ENCODE measurements at regions not wholly inside any gene's neighbourhood (a gene's known extent, or its start where the extent isn't known, plus 50 kb on each side); places are given as distances from the start of the nearest gene placed in this dataset.
"Not testable (repeated sequence)": the region's sequence is repeated elsewhere in the genome, so short reads cannot be mapped to it uniquely, and the experiment has no call there.

DNA sequence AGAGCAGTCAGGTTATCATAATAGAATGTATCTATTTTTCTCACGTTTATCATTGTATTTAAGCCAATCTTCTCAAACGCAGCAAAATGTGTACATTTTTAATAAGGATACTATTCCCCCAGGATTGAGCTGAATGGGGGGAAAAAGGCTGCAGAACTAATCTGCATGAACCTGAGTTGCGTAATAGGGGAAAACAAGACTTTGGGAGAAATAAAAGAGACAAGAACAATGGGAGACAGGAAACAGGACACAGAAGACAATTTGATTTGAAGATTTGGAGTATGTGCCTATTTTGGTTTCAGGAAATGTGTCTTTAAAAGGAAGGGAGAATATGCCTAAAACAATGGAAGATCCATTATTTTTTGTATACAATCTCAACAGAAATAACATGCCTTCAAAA lies 844.5 kb downstream of the DIAPH3 start:
- Mint-ChIP-seq H3K27ac (no peak overlapping the region), H3K4me1 (ENCODE audit: low read depth) (no peaks in the 10 kb centered on the region), H3K36me3 (ENCODE audit: low read depth) (no peaks in the 10 kb centered on the region), H3K4me3 (no peak overlapping the region), H3K9me3 (no peaks in the 10 kb centered on the region), H3K27me3 (peaks cover 9% of the 10 kb centered on the region)
- Histone ChIP-seq H3K9me3 (ENCODE audit: control insufficient read depth in 1 of 2, insufficient read depth in 1 of 2, low read length in 2 of 2) (no peaks in the 10 kb centered on the region), H3K27me3 (ENCODE audit: control insufficient read depth in 1 of 2, insufficient read depth in 2 of 2, low read length in 2 of 2) (peaks cover 0 to 4% of the 10 kb centered on the region in 2 experiments), H3K36me3 (ENCODE audit: insufficient read depth, low read length) (no peaks in the 10 kb centered on the region), H3K4me1 (ENCODE audit: insufficient read depth, low read length) (no peaks in the 10 kb centered on the region), H3K4me3 (ENCODE audit: low read length) (no peak overlapping the region), H3K27ac (ENCODE audit: low read depth in 1 of 2, low read length in 2 of 2) (no peak overlapping the region)
- intact Hi-C loops (cut with DNase I, micrococcal nuclease): no loop called here
- ChIA-PET CTCF (no interaction called here), POLR2A (no interaction called here)
- TF ChIP-seq, protein P1, sequence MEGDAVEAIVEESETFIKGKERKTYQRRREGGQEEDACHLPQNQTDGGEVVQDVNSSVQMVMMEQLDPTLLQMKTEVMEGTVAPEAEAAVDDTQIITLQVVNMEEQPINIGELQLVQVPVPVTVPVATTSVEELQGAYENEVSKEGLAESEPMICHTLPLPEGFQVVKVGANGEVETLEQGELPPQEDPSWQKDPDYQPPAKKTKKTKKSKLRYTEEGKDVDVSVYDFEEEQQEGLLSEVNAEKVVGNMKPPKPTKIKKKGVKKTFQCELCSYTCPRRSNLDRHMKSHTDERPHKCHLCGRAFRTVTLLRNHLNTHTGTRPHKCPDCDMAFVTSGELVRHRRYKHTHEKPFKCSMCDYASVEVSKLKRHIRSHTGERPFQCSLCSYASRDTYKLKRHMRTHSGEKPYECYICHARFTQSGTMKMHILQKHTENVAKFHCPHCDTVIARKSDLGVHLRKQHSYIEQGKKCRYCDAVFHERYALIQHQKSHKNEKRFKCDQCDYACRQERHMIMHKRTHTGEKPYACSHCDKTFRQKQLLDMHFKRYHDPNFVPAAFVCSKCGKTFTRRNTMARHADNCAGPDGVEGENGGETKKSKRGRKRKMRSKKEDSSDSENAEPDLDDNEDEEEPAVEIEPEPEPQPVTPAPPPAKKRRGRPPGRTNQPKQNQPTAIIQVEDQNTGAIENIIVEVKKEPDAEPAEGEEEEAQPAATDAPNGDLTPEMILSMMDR (IDR thresholded peaks at IDR 0.05): no peak
- DNase-seq: no peak
- ATAC-seq (ENCODE audit: poor library complexity): no peak

DNA sequence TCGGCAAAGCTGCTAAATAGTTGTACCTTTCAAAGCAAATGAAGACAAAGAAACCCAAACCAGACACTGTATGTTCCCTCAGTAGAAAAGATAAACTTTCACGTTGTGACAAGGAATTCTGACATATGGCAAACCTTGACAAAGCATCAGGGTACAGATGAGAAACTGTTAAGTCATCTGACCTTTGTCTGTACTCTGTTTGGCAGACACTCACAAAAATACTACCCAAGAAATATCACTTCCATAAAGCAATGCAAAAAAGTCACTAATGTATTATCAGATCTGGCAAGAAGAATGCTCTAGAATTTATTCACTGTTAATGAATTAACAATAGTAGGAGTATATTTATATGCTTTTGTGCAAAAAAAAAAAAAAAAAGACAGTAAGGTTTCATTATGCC lies 843.7 kb downstream of the DIAPH3 start:
- H3K36me3 Mint-ChIP-seq (ENCODE audit: low read depth): no peaks in the 10 kb centered on the region
- H3K27ac Mint-ChIP-seq: no peak overlapping the region
- Histone ChIP-seq H3K36me3 (ENCODE audit: insufficient read depth, low read length) (no peaks in the 10 kb centered on the region), H3K4me1 (ENCODE audit: insufficient read depth, low read length) (no peaks in the 10 kb centered on the region), H3K4me3 (ENCODE audit: low read length) (no peak overlapping the region), H3K27me3 (ENCODE audit: control insufficient read depth in 1 of 2, insufficient read depth in 2 of 2, low read length in 2 of 2) (peaks cover 0 to 4% of the 10 kb centered on the region in 2 experiments), H3K9me3 (ENCODE audit: control insufficient read depth in 1 of 2, insufficient read depth in 1 of 2, low read length in 2 of 2) (no peaks in the 10 kb centered on the region), H3K27ac (ENCODE audit: low read depth in 1 of 2, low read length in 2 of 2) (no peak overlapping the region)
- H3K27me3 Mint-ChIP-seq: peaks cover 9% of the 10 kb centered on the region
- H3K9me3 Mint-ChIP-seq: no peaks in the 10 kb centered on the region
- POLR2A ChIA-PET: no interaction called here
- CTCF ChIA-PET: no interaction called here
- H3K4me1 Mint-ChIP-seq (ENCODE audit: low read depth): no peaks in the 10 kb centered on the region
- TF ChIP-seq, protein P1 (IDR thresholded peaks at IDR 0.05): no peak
- intact Hi-C loops (cut with DNase I, micrococcal nuclease): no loop called here
- DNase-seq (no peak), ATAC-seq (ENCODE audit: poor library complexity) (no peak)
- H3K4me3 Mint-ChIP-seq: no peak overlapping the region

DNA sequence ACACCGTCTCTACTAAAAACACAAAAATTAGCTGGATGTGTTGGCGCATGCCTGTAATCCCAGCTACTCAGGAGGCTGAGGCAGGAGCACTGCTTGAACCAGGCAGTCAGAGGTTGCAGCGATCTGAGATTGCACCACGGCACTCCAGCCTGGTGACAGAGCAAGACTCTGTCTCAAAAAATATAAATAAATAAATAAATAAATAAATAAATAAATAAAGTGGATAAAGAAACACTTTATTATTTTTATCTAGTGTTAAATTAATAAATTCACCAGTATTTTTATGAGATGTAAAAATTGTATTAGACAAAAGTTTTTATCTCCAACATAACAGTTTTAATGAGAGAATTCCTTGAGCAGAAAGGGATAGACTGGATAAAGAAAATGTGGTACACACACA lies 839.3 kb downstream of the DIAPH3 start:
- H3K9me3 Mint-ChIP-seq; H3K27ac ChIP-seq (ENCODE audit: low read depth in 1 of 2, low read length in 2 of 2); ATAC-seq (ENCODE audit: poor library complexity); H3K4me1 Mint-ChIP-seq (ENCODE audit: low read depth); H3K4me3 ChIP-seq (ENCODE audit: low read length); H3K36me3 Mint-ChIP-seq (ENCODE audit: low read depth); CTCF ChIA-PET; H3K27ac Mint-ChIP-seq; H3K4me1 ChIP-seq (ENCODE audit: insufficient read depth, low read length); intact Hi-C loops (cut with DNase I, micrococcal nuclease); H3K4me3 Mint-ChIP-seq; H3K27me3 ChIP-seq (ENCODE audit: control insufficient read depth in 1 of 2, insufficient read depth in 2 of 2, low read length in 2 of 2); POLR2A ChIA-PET; H3K36me3 ChIP-seq (ENCODE audit: insufficient read depth, low read length); DNase-seq; H3K9me3 ChIP-seq (ENCODE audit: control insufficient read depth in 1 of 2, insufficient read depth in 1 of 2, low read length in 2 of 2): not testable (repeated sequence)
- peaks cover 12% of the 10 kb centered on the region for H3K27me3 Mint-ChIP-seq

DNA sequence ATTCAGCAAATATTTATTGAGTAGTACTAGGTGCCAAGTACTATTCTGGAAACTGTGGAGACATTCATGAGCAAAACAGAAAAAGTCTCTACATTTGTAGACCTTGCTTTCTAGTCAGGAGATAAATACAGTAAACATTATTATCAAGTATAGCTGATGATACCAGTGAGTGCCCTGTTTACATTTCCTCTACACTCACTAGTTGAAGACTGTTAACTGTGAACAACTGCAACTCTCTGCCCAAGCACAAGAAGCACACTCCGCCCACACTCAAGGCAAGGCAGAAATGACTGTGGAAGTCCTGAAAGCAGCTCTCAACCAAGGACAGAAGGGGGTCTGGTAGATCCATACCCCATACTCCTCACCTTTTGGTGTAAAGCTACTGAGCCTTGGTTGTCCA lies 837.0 kb downstream of the DIAPH3 start:
- H3K27ac Mint-ChIP-seq: no peak overlapping the region
- intact Hi-C loops (cut with DNase I, micrococcal nuclease): no loop called here
- H3K27me3 ChIP-seq (ENCODE audit: control insufficient read depth in 1 of 2, insufficient read depth in 2 of 2, low read length in 2 of 2): no peaks in the 10 kb centered on the region
- H3K4me3 ChIP-seq (ENCODE audit: low read length): no peak overlapping the region
- no peaks in the 10 kb centered on the region for H3K36me3 Mint-ChIP-seq (ENCODE audit: low read depth)
- H3K4me1 Mint-ChIP-seq (ENCODE audit: low read depth): no peaks in the 10 kb centered on the region
- no peaks in the 10 kb centered on the region for H3K36me3 ChIP-seq (ENCODE audit: insufficient read depth, low read length)
- no peak overlapping the region for H3K27ac ChIP-seq (ENCODE audit: low read depth in 1 of 2, low read length in 2 of 2)
- H3K27me3 Mint-ChIP-seq: peaks cover 9% of the 10 kb centered on the region
- no peaks in the 10 kb centered on the region for H3K4me1 ChIP-seq (ENCODE audit: insufficient read depth, low read length)
- ChIA-PET CTCF (no interaction called here), POLR2A (no interaction called here)
- ATAC-seq (ENCODE audit: poor library complexity) (no peak), DNase-seq (no peak)
- TF ChIP-seq, protein P1 (IDR thresholded peaks at IDR 0.05): no peak
- H3K9me3 Mint-ChIP-seq: no peaks in the 10 kb centered on the region
- H3K9me3 ChIP-seq (ENCODE audit: control insufficient read depth in 1 of 2, insufficient read depth in 1 of 2, low read length in 2 of 2): no peaks in the 10 kb centered on the region
- H3K4me3 Mint-ChIP-seq: no peak overlapping the region

All from CD4-positive, alpha-beta T cell (primary cell).